ENCODE measurements at regions not wholly inside any gene's neighbourhood (a gene's known extent, or its start where the extent isn't known, plus 50 kb on each side); places are given as distances from the start of the nearest gene placed in this dataset.

DNA sequence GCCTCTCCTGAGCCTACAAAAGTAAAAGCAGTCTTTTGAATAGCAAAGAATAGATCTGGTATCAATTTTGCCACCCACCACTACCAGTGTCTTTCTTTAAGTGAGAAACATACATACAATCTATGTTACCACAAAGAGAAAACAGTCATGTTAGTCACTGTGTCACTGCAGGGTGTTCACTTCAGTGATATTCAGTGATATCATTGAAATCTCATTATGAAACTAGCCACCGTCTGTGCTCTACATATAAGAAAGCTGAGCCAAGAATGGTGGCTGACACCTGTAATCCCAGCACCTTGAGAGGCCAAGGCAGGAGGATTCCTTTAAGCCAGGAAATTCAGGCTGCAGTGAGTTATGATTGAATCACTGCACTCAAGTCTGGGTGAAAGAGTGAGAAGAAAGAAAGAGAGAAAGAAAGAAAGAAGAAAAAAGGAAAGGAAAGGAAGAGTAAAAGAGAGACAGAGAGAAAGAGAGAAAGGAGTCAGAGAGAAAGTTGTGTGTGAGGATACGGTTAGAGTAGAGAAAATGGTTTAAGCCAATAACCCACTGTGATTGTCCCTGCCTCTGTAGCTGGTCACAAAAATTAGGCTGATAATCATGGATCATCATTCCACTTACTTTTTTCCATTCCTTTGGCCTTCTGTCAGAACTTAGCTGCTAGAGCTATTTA is 847.1 kb downstream of the FAM181B start:
- TF ChIP-seq POLR2A (IDR thresholded peaks at IDR 0.05; ENCODE audit: low read length) (no peak), GATA1 (IDR thresholded peaks at IDR 0.05; ENCODE audit: low read depth, low read length) (no peak)
